ENCODE measurements at regions not wholly inside any gene's neighbourhood (a gene's known extent, or its start where the extent isn't known, plus 50 kb on each side); places are given as distances from the start of the nearest gene placed in this dataset.

- no peak for TF ChIP-seq POLR2A (IDR thresholded peaks at IDR 0.05)
- no peak for TF ChIP-seq CTCF (IDR thresholded peaks at IDR 0.05)
Measured at GRCh38 chr3:132972333-132972732, 65.9 kb upstream of the TMEM108 start.

Data from uterus (tissue), 2 donors.